ENCODE measurements at regions not wholly inside any gene's neighbourhood (a gene's known extent, or its start where the extent isn't known, plus 50 kb on each side); places are given as distances from the start of the nearest gene placed in this dataset.

DNA sequence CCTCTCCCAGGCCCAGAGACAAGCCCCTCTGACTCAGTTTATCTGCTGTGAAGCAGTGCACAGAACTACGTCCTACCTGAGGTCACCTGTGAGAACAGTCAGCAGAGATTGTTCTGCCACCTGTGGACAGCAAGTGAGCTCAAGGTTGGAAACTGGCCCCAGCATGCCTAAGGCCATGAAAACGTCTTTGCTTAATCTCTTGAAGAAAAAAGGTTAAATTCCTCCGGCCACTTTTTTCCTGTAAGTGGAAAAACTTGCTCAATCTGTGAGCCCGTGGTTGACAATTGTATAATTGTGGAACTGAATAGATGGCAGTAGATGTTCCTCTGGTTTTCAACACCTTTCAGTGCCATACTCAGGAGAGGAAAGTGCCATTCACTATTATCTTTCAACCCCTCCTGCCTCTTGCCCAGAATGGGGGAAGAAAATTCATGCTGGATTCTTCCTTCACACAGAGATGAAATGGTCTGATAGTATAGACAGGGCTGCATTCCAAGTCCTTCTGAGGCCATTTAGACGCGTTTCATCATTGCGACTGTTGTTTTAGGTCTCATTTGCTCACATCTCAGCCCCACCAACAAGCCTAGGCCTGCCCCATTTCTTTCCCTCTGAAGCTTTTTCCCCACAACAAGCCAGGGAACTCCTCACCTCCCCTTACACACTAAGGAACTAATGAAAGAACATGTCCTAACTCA, 292.9 kb downstream of the FZD1 start:
- DNase-seq (ENCODE audit: low read depth) = peak; percentile 12
- TF ChIP-seq, protein P1, sequence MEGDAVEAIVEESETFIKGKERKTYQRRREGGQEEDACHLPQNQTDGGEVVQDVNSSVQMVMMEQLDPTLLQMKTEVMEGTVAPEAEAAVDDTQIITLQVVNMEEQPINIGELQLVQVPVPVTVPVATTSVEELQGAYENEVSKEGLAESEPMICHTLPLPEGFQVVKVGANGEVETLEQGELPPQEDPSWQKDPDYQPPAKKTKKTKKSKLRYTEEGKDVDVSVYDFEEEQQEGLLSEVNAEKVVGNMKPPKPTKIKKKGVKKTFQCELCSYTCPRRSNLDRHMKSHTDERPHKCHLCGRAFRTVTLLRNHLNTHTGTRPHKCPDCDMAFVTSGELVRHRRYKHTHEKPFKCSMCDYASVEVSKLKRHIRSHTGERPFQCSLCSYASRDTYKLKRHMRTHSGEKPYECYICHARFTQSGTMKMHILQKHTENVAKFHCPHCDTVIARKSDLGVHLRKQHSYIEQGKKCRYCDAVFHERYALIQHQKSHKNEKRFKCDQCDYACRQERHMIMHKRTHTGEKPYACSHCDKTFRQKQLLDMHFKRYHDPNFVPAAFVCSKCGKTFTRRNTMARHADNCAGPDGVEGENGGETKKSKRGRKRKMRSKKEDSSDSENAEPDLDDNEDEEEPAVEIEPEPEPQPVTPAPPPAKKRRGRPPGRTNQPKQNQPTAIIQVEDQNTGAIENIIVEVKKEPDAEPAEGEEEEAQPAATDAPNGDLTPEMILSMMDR (IDR thresholded peaks at IDR 0.05; ENCODE audit: insufficient read depth, low read depth, low read length) = no peak
- H3K4me3 ChIP-seq (ENCODE audit: low read depth, low read length) = no peak overlapping the region

DNA sequence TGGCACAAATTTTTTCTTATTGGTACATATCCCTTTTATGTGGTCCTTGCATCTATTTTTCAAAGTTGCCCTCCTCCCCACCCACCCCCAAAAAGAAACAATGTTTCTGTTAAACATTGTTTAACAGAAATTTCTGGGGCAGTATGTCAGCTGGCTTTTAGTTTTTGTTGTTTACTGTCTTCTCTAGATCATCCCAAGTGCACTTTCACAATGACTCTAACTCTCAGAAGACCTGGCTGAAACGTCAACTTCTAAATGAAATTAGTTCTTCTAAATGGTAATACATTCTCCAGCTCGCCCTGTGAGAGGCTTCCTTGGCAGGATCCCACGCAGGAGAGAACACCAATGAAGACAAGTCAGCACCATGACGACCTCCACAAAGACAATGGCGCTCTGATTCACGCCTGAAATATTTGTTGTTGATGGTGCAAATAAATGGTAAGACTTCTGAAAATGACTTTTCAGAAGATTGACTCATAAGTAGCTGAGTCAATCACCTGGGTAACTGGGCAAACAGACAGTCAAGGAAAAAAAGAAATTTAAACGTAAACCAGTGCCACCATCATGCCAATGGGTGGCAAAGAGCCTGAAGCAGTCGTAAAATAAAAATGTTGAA, 293.7 kb downstream of the FZD1 start:
- no peak overlapping the region for H3K4me3 ChIP-seq (ENCODE audit: low read depth, low read length)
- TF ChIP-seq, protein P1 (IDR thresholded peaks at IDR 0.05; ENCODE audit: insufficient read depth, low read depth, low read length) = no peak
- DNase-seq (ENCODE audit: low read depth) = peak; percentile 65

DNA sequence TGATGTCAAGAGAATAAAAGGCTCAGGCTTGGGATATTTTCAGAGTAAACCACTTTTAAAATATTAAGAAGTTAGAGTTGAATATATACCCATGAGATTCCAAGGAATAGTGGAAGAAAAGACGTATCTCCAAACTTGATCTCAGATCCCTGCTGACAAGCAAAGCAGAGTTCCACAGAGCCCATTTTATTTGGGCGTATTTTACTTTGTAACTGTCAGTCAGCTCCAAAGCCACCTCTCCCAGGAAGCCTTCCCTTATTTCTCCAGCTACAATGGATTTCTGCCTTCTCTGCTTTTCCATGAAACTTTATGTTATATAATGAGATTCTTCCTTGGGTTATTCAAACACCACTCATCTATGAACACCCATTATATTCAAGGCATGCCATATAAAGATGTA, 295.7 kb downstream of the FZD1 start:
- DNase-seq (ENCODE audit: low read depth) = no peak
- TF ChIP-seq, protein P1 (IDR thresholded peaks at IDR 0.05; ENCODE audit: insufficient read depth, low read depth, low read length) = no peak
- H3K4me3 ChIP-seq (ENCODE audit: low read depth, low read length) = no peak overlapping the region

DNA sequence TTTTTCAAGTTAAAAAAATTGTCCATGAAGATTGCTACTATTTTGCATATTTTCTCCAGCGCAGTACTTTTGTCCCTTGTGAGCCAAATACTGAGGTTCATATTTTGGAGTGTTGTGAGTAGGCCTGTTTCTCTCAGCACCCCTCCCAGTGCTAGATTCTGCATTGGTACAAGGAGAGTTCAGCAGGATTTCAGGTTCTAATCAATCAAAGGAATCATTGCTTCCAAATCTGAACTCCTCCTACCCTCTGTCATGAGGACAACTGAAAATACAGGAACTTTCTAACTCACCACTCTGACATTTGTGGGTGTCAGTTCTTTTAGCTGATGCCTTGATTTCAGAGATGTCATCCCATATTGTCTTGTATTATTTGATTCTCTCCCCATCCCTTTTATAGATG, 299.9 kb downstream of the FZD1 start:
- no peak overlapping the region for H3K4me3 ChIP-seq (ENCODE audit: low read depth, low read length)
- TF ChIP-seq, protein P1 (IDR thresholded peaks at IDR 0.05; ENCODE audit: insufficient read depth, low read depth, low read length) = no peak
- DNase-seq (ENCODE audit: low read depth) = no peak

DNA sequence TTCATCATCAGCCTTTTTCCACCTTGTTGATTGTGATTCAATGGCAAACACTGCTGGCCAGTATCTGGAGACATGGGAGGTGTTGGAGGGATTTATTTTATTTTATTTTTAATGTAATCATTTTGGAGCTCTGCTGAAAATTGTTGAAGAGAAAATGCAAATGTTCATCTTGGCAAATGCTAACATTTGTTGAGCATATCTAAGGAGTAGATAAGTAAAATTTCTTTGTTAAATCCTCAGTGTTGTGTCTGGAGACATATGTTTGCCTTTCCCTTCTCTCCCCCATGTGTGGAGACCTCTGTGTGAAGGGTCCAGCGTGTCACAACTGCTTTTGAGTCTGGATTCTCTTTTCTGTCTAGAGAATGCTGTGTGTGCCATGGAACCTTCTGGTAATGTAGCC, 300.3 kb downstream of the FZD1 start:
- DNase-seq (ENCODE audit: low read depth) = no peak
- TF ChIP-seq, protein P1 (IDR thresholded peaks at IDR 0.05; ENCODE audit: insufficient read depth, low read depth, low read length) = no peak
- no peak overlapping the region for H3K4me3 ChIP-seq (ENCODE audit: low read depth, low read length)

DNA sequence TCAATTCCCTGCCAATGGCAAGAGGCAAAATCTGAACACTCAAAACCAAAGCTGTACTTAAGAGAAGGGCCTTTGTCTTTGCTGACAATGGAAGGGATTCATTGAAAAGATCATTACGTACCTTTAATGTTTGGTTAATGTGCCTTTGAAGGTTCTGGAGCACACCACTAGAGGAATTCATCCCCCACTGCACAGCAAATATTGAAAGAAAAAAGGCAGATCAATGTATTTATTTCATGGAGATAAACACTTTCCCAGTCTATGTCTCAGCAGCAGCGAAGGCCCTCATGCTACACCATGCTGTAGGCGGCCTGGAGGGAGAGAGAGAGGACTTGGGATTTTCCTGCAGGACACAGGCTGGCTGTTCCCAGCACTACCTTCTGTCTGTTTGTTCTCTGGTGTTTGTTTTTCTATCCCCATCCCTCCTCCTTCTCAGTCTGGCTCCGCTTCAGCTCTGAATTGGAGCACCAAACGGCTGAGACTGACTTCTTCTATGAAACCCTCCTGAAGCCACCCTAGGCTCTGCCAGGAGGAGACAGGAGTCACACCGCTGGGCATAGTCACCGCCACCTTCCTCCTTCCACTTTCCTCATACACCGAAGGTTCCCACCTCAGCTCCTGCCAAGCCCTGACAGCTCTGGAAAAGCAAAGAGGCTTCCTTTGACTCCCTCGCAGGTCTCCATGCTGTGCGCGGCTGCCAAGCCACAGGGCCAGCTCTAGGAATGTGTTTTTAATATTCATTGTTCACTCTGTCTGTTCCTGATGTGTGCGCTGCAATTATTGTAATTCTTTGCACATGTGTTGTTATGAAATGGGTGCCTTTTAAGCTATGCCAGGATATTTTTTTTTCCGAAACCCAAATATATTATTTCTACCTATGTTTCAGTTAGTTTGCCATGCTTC, 301.5 kb downstream of the FZD1 start:
- TF ChIP-seq, protein P1 (IDR thresholded peaks at IDR 0.05; ENCODE audit: insufficient read depth, low read depth, low read length) = no peak
- H3K4me3 ChIP-seq (ENCODE audit: low read depth, low read length) = no peak overlapping the region
- DNase-seq (ENCODE audit: low read depth) = no peak
